ENCODE measurements at regions not wholly inside any gene's neighbourhood (a gene's known extent, or its start where the extent isn't known, plus 50 kb on each side); places are given as distances from the start of the nearest gene placed in this dataset.

DNA sequence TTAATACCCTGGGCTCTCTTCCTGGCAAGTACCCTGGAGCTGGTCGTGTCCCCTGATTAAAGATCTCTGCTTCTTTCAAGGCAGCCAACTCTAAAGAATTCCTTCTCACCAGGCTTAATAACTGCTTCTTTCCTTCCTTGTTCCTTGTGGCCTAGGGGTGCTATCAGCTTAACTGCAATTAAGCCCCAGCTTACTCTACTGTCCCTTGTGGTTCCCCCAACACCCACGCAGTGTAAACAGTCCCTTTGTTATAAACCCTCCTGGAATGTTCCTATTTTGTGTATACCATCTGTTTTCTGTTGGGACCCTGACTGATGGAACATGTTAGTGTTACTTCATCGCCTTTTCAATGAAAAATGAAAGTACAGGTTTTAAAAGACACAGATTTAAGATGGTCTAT is 126.4 kb upstream of the KIRREL3 start:
- no peaks in the 10 kb centered on the region for H4K20me1 ChIP-seq (ENCODE audit: control insufficient read depth, insufficient read depth, low read length, poor library complexity, severe bottlenecking)
- H3K4me3 ChIP-seq (ENCODE audit: control extremely low read depth in 1 of 5, extremely low read depth in 1 of 5, insufficient read depth in 1 of 5, low read depth in 2 of 5, low read length in 4 of 5), result no peak overlapping the region
- POLR2A ChIA-PET, result no interaction called here
- TF ChIP-seq CTCF (IDR thresholded peaks at IDR 0.05) (no peak), EZH2 (IDR thresholded peaks at IDR 0.05; ENCODE audit: borderline replicate concordance, insufficient read depth, low read depth, low read length, poor library complexity, severe bottlenecking) (no peak)
- ATAC-seq (ENCODE audit: low read depth) (no peak), DNase-seq (no peak)
- H3K9me3 Mint-ChIP-seq (ENCODE audit: insufficient read depth), result no peaks in the 10 kb centered on the region
- H3K4me3 Mint-ChIP-seq, result no peak overlapping the region
- intact Hi-C loops (cut with micrococcal nuclease), result no loop called here
- H3K27me3 ChIP-seq (replicated peaks in 1 of 4; ENCODE audit: control extremely low read depth in 1 of 4, control insufficient read depth in 3 of 4, insufficient read depth in 4 of 4, low read length in 3 of 4), result no peaks in the 10 kb centered on the region
- H3K9me3 ChIP-seq (ENCODE audit: control extremely low read depth in 1 of 3, control insufficient read depth in 2 of 3, insufficient read depth in 1 of 3, low read length in 2 of 3), result peaks cover 0 to 2% (median 0%) of the 10 kb centered on the region in 3 donors
- no peak overlapping the region for H3K27ac Mint-ChIP-seq
- no peak overlapping the region for H3K4me2 ChIP-seq (replicated peaks; ENCODE audit: low read depth, low read length, poor library complexity, severe bottlenecking)
- H3K27ac ChIP-seq (ENCODE audit: low read length in 2 of 2), result no peak overlapping the region
- no peak overlapping the region for H2AFZ ChIP-seq (ENCODE audit: insufficient read depth, low read depth, low read length, poor library complexity, severe bottlenecking)
- no peak overlapping the region for H3K9ac ChIP-seq (ENCODE audit: low read length)
- WGBS (ENCODE audit: insufficient coverage), result 70% methylated on average over 2 of the region's 3 CpGs
- H3K27me3 Mint-ChIP-seq, result no peaks in the 10 kb centered on the region
- no peaks in the 10 kb centered on the region for H3K4me1 ChIP-seq (ENCODE audit: control insufficient read depth in 2 of 2, insufficient read depth in 2 of 2, low read length in 2 of 2)
- no peaks in the 10 kb centered on the region for H3K79me2 ChIP-seq (ENCODE audit: control insufficient read depth, insufficient read depth, low read length)
- H3K4me1 Mint-ChIP-seq, result no peaks in the 10 kb centered on the region
- no peaks in the 10 kb centered on the region for H3K36me3 ChIP-seq (replicated peaks in 1 of 2; ENCODE audit: control extremely low read depth in 1 of 2, control insufficient read depth in 1 of 2, extremely low read depth in 1 of 2, insufficient read depth in 2 of 2, low read length in 1 of 2)
- CTCF ChIA-PET, result no interaction called here

DNA sequence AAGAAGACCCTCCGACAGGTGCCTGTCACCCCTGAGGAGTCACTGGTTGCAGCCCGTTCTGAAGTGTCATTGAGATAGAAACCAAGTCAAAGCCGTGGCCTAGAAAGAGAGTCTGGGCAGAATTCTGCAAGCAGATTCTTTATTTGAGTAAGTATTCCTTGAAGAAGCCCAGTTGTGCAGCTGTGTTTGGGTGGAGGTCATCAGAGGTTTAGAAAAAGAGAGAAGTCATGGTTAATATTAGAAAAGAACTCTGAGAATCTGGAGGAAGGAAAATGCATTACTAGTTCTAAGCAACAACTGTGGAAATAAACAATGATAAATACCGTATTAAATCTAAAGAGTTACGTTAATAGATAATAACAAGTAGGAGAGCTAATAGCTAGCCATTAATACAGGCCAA is 118.8 kb upstream of the KIRREL3 start:
- CTCF ChIA-PET, result no interaction called here

More for the DNA sequence above, 118.8 kb upstream of the KIRREL3 start:
- POLR2A ChIA-PET, result no interaction called here
- no peak for ATAC-seq (ENCODE audit: low read depth)
- H3K4me1 Mint-ChIP-seq, result no peaks in the 10 kb centered on the region
- TF ChIP-seq EZH2 (IDR thresholded peaks at IDR 0.05; ENCODE audit: borderline replicate concordance, insufficient read depth, low read depth, low read length, poor library complexity, severe bottlenecking), result no peak
- TF ChIP-seq CTCF (IDR thresholded peaks at IDR 0.05), result no peak
- no peak overlapping the region for H3K27ac Mint-ChIP-seq
- DNase-seq, result no peak
- intact Hi-C loops (cut with micrococcal nuclease), result no loop called here
- no peaks in the 10 kb centered on the region for H3K27me3 Mint-ChIP-seq
- Histone ChIP-seq H3K27me3 (replicated peaks in 1 of 4; ENCODE audit: control extremely low read depth in 1 of 4, control insufficient read depth in 3 of 4, insufficient read depth in 4 of 4, low read length in 3 of 4) (no peaks in the 10 kb centered on the region), H3K9me3 (ENCODE audit: control extremely low read depth in 1 of 3, control insufficient read depth in 2 of 3, insufficient read depth in 1 of 3, low read length in 2 of 3) (no peaks in the 10 kb centered on the region), H3K9ac (ENCODE audit: low read length) (no peak overlapping the region), H2AFZ (ENCODE audit: insufficient read depth, low read depth, low read length, poor library complexity, severe bottlenecking) (no peak overlapping the region), H3K4me3 (ENCODE audit: control extremely low read depth in 1 of 5, extremely low read depth in 1 of 5, insufficient read depth in 1 of 5, low read depth in 2 of 5, low read length in 4 of 5) (no peak overlapping the region), H3K79me2 (ENCODE audit: control insufficient read depth, insufficient read depth, low read length) (no peaks in the 10 kb centered on the region), H3K4me2 (replicated peaks; ENCODE audit: low read depth, low read length, poor library complexity, severe bottlenecking) (no peak overlapping the region), H3K27ac (ENCODE audit: low read length in 2 of 2) (no peak overlapping the region), H3K36me3 (replicated peaks in 1 of 2; ENCODE audit: control extremely low read depth in 1 of 2, control insufficient read depth in 1 of 2, extremely low read depth in 1 of 2, insufficient read depth in 2 of 2, low read length in 1 of 2) (no peaks in the 10 kb centered on the region), H4K20me1 (ENCODE audit: control insufficient read depth, insufficient read depth, low read length, poor library complexity, severe bottlenecking) (no peaks in the 10 kb centered on the region), H3K4me1 (ENCODE audit: control insufficient read depth in 2 of 2, insufficient read depth in 2 of 2, low read length in 2 of 2) (no peaks in the 10 kb centered on the region)
- 80% methylated on average over 3 of the region's 5 CpGs for WGBS (ENCODE audit: insufficient coverage)
- H3K4me3 Mint-ChIP-seq, result no peak overlapping the region
- no peaks in the 10 kb centered on the region for H3K9me3 Mint-ChIP-seq (ENCODE audit: insufficient read depth)

Data from B cell (primary cell).